SK-N-SH (cell line): ENCODE measurements at regions not wholly inside any gene's neighbourhood (a gene's known extent, or its start where the extent isn't known, plus 50 kb on each side); places are given as distances from the start of the nearest gene placed in this dataset.

Experiments
- CHD2 ChIP-seq: fragments of 150-350 bp; IDR thresholded peaks from 2 replicates; pipeline ENCODE4 v1.6.1; 2018; ENCODE audit warnings: low read length; ENCODE audit not compliant: partially characterized antibody
- CTCF ChIP-seq: fragments of 200-600 bp; sonication (generic); IDR thresholded peaks from 2 replicates; pipeline ENCODE4 v1.6.1; 2017; ENCODE audit warnings: antibody characterized with exemption, mild to moderate bottlenecking, moderate library complexity
- ELF1 ChIP-seq: IDR thresholded peaks from 2 replicates; pipeline ENCODE4 v1.4.0; 2012
- EP300 ChIP-seq, 2 experiments: IDR thresholded peaks; 2 replicates each; pipeline versions ENCODE4 v1.4.0 to v1.6.1; 2012; ENCODE audit warnings: borderline replicate concordance in 1 of 2, low read depth in 1 of 2, low read length in 1 of 2
- FOXJ3 ChIP-seq: sonication (generic); formaldehyde crosslinking; IDR thresholded peaks from 2 replicates; pipeline ENCODE4 v1.5.1; 2020; ENCODE audit warnings: mild to moderate bottlenecking, missing genetic modification reagents
- MXI1 ChIP-seq: IDR thresholded peaks from 2 replicates; pipeline ENCODE4 v1.6.1; 2012; ENCODE audit warnings: mild to moderate bottlenecking, low read depth, low read length, improper control_type of control experiment
- PBX3 ChIP-seq: IDR thresholded peaks from 2 replicates; pipeline ENCODE4; 2012
- POLR2AphosphoS5 ChIP-seq: IDR thresholded peaks from 2 replicates; pipeline ENCODE4 v1.6.1; 2012; ENCODE audit warnings: low read depth, low read length
- SMC3 ChIP-seq: IDR thresholded peaks from 2 replicates; pipeline ENCODE4 v1.6.1; 2012; ENCODE audit warnings: low read depth, low read length, improper control_type of control experiment

- no peak for TF ChIP-seq EP300 (IDR thresholded peaks at IDR 0.05; ENCODE audit: borderline replicate concordance in 1 of 2, low read depth in 1 of 2, low read length in 1 of 2)
- no peak for TF ChIP-seq POLR2AphosphoS5
- no peak for TF ChIP-seq PBX3
- TF ChIP-seq CTCF, result no peak
- TF ChIP-seq ELF1, result no peak
- TF ChIP-seq MXI1, result no peak
- no peak for TF ChIP-seq CHD2
- no peak for TF ChIP-seq SMC3
- no peak for TF ChIP-seq FOXJ3
These were observed 150.9 kb upstream of the RASGEF1B start for GRCh38 chr4:81622474-81623184.
